Osteocyte (in vitro differentiated cells): ENCODE measurements at regions not wholly inside any gene's neighbourhood (a gene's known extent, or its start where the extent isn't known, plus 50 kb on each side); places are given as distances from the start of the nearest gene placed in this dataset.
"Not testable (repeated sequence)": the region's sequence is repeated elsewhere in the genome, so short reads cannot be mapped to it uniquely, and the experiment has no call there.

Experiments used
- DNase-seq: peaks from one replicate; pipeline ENCODE4 v3.0.0; 2021; ENCODE audit warnings: mixed read lengths; ENCODE audit not compliant: unreplicated experiment; ENCODE audit errors: extremely low spot score
- H3K27ac Mint-ChIP-seq: one replicate; pipeline ENCODE4 v1.8.0; 2021; ENCODE audit warnings: mild to moderate bottlenecking, mixed read lengths; ENCODE audit not compliant: unreplicated experiment
- H3K27me3 Mint-ChIP-seq: one replicate; pipeline ENCODE4 v1.8.0; 2021; ENCODE audit warnings: mixed read lengths; ENCODE audit not compliant: unreplicated experiment
- H3K36me3 Mint-ChIP-seq: one replicate; pipeline ENCODE4 v1.8.0; 2021; ENCODE audit warnings: mixed read lengths; ENCODE audit not compliant: unreplicated experiment
- H3K4me1 Mint-ChIP-seq: one replicate; pipeline ENCODE4 v1.8.0; 2021; ENCODE audit warnings: mixed read lengths; ENCODE audit not compliant: unreplicated experiment
- H3K4me3 Mint-ChIP-seq: one replicate; pipeline ENCODE4 v1.8.0; 2021; ENCODE audit warnings: mild to moderate bottlenecking, moderate library complexity, mixed read lengths; ENCODE audit not compliant: unreplicated experiment
- H3K9me3 Mint-ChIP-seq: one replicate; pipeline ENCODE4 v1.8.0; 2021; ENCODE audit warnings: mixed read lengths; ENCODE audit not compliant: unreplicated experiment
- TF ChIP-seq, protein P1 (sequence below): fragments of 200-600 bp; sonication (generic); IDR thresholded peaks from 2 replicates; pipeline ENCODE4 v1.5.0; 2021; ENCODE audit warnings: antibody characterized with exemption, mild to moderate bottlenecking, moderate library complexity

DNA sequence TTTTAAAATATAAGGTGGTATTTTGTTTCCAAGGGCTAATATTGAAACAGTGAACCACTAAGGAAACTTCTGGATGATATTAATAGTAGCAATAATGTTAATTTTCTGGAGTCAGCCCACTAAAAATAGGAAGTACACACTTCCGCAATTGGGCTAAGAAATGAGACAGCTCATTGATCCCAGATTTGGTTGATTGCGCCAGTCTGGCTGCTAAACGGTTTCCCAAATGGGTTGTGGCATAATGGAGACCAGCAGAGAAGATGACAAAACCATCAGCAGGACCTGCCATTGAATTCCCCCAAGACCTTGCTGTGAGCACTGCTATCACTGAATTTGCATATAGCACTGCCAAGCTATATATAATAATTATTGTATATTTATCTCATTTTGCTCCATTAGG lies 71.2 kb upstream of the SGK1 start:
- no peaks in the 10 kb centered on the region for H3K36me3 Mint-ChIP-seq
- no peak overlapping the region for H3K27ac Mint-ChIP-seq
- H3K4me1 Mint-ChIP-seq, result no peaks in the 10 kb centered on the region
- no peaks in the 10 kb centered on the region for H3K9me3 Mint-ChIP-seq
- no peak overlapping the region for H3K4me3 Mint-ChIP-seq
- TF ChIP-seq, protein P1, sequence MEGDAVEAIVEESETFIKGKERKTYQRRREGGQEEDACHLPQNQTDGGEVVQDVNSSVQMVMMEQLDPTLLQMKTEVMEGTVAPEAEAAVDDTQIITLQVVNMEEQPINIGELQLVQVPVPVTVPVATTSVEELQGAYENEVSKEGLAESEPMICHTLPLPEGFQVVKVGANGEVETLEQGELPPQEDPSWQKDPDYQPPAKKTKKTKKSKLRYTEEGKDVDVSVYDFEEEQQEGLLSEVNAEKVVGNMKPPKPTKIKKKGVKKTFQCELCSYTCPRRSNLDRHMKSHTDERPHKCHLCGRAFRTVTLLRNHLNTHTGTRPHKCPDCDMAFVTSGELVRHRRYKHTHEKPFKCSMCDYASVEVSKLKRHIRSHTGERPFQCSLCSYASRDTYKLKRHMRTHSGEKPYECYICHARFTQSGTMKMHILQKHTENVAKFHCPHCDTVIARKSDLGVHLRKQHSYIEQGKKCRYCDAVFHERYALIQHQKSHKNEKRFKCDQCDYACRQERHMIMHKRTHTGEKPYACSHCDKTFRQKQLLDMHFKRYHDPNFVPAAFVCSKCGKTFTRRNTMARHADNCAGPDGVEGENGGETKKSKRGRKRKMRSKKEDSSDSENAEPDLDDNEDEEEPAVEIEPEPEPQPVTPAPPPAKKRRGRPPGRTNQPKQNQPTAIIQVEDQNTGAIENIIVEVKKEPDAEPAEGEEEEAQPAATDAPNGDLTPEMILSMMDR, result no peak
- no peaks in the 10 kb centered on the region for H3K27me3 Mint-ChIP-seq
- DNase-seq, result no peak

DNA sequence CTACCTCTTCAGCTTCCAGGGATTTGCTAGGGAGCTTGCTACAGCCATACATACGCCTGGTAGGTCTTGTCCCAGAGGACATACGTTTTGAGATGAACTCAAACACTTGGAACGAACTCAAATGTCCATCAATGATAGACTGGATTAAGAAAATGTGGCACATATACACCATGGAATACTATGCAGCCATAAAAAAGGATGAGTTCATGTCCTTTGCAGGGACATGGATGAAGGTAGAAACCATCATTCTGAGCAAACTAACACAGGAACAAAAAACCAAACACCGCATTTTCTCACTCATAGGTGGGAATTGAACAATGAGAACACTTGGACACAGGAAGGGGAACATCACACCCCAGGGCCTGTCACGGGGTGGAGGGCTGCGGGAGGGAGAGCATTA lies 68.6 kb upstream of the SGK1 start:
- H3K36me3 Mint-ChIP-seq, H3K4me3 Mint-ChIP-seq, H3K27ac Mint-ChIP-seq, H3K4me1 Mint-ChIP-seq, H3K27me3 Mint-ChIP-seq, DNase-seq, H3K9me3 Mint-ChIP-seq: not testable (repeated sequence)

DNA sequence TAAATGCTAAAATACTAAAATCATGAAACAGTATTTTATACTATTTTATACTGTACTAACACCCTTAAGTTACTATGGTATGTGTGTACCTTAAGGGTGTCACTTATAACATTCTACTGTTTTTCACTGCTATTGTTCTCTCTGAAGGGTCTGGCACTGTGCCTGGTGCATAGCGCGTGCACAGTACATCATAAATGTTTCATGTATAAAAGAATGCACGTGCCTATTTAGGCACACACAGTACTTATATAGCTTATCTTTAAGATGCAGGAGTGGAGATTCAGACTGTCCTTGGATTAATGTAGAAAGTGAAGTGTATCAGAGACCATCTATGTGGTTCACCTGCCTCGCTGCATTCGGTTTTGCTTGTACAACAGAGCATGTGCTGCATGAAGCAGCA lies 64.0 kb upstream of the SGK1 start:
- no peak overlapping the region for H3K4me3 Mint-ChIP-seq
- no peaks in the 10 kb centered on the region for H3K27me3 Mint-ChIP-seq
- no peak for DNase-seq
- peaks cover 2% of the 10 kb centered on the region for H3K4me1 Mint-ChIP-seq
- H3K27ac Mint-ChIP-seq, result no peak overlapping the region
- no peaks in the 10 kb centered on the region for H3K36me3 Mint-ChIP-seq
- H3K9me3 Mint-ChIP-seq, result no peaks in the 10 kb centered on the region
- TF ChIP-seq, protein P1, result no peak

DNA sequence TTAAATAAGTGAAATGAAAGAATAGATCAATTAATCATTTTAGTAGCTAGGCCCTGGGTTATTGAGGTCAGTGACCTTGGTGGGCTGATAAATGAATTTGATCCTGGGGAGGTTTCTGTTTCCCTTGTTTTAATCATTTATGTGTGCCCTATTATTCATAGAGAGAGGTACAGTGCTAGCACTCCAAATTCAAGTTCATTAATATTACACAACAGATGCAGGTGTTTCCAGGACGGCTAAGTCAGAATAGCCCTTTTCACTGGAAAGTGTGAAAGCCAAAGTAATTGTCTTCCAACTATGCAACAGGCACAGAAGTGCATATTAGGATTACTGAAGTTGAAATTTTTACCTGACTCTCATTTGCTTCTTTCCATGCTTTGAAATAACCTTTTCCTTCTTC lies 61.7 kb upstream of the SGK1 start:
- peaks cover 9% of the 10 kb centered on the region for H3K4me1 Mint-ChIP-seq
- no peak for DNase-seq
- TF ChIP-seq, protein P1, result no peak
- H3K36me3 Mint-ChIP-seq, result no peaks in the 10 kb centered on the region
- no peak overlapping the region for H3K4me3 Mint-ChIP-seq
- H3K27me3 Mint-ChIP-seq, result no peaks in the 10 kb centered on the region
- H3K9me3 Mint-ChIP-seq, result peaks cover 3% of the 10 kb centered on the region
- H3K27ac Mint-ChIP-seq, result no peak overlapping the region

DNA sequence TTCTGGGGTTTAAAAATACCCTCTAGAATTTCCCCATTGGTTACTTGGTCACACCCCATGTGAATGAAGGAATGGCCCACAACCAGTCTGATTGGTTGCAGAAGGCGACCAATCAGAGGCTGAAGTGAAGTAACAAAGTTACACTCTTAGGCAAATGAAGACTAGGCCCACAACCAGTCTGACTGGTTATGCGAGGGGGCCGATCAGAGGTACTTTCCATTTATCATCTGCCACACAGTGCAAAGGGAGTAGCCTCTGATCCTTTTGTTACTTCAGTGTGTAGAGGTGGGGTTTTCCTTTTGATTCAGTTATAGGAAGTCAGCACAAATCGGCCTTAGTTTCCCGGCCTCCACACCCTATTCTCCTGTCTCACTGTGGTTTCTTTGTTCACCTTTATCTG lies 61.2 kb upstream of the SGK1 start:
- no peaks in the 10 kb centered on the region for H3K27me3 Mint-ChIP-seq
- H3K4me1 Mint-ChIP-seq, result peaks cover 14% of the 10 kb centered on the region
- no peak for DNase-seq
- H3K27ac Mint-ChIP-seq, result no peak overlapping the region
- TF ChIP-seq, protein P1, result no peak
- H3K36me3 Mint-ChIP-seq, result no peaks in the 10 kb centered on the region
- peaks cover 3% of the 10 kb centered on the region for H3K9me3 Mint-ChIP-seq
- no peak overlapping the region for H3K4me3 Mint-ChIP-seq

DNA sequence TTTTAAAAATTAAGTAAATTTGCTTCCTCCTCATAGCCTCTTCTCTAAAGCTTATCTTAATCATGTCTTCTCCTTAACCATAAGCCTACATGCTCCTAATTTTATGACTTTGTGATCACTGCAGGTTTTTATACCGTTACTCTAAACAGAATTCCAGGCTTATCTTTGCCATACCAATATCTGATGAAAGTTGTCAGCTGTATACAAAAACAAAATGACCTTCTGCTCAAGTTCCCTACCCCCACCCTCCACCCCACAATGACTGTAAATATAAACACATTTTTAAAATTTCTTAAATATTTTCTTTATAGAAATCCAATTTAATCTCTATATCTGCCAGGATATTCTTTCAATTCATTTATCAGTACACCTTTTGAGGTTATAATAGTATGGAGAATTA lies 60.5 kb upstream of the SGK1 start:
- no peaks in the 10 kb centered on the region for H3K27me3 Mint-ChIP-seq
- peaks cover 20% of the 10 kb centered on the region for H3K4me1 Mint-ChIP-seq
- TF ChIP-seq, protein P1, result no peak
- H3K4me3 Mint-ChIP-seq, result no peak overlapping the region
- peaks cover 3% of the 10 kb centered on the region for H3K9me3 Mint-ChIP-seq
- H3K27ac Mint-ChIP-seq, result no peak overlapping the region
- DNase-seq, result no peak
- H3K36me3 Mint-ChIP-seq, result no peaks in the 10 kb centered on the region
